Sigmoid colon (tissue), 6 donors: ENCODE measurements at regions not wholly inside any gene's neighbourhood (a gene's known extent, or its start where the extent isn't known, plus 50 kb on each side); places are given as distances from the start of the nearest gene placed in this dataset.

Experiments used
- DNase-seq: peaks from one replicate; pipeline ENCODE4 v3.0.0-alpha.2; 2019
- H3K27ac ChIP-seq, 4 donors: fragments of 200-600 bp; sonication (generic); one replicate each; pipeline ENCODE4 v1.5.1; 2016 to 2019; ENCODE audit warnings: mild to moderate bottlenecking in 1 of 4
- H3K27me3 ChIP-seq, 3 donors: fragments of 200-600 bp; sonication (generic); one replicate each; pipeline ENCODE4 v1.5.1; 2019; ENCODE audit warnings: mild to moderate bottlenecking in 1 of 3
- H3K36me3 ChIP-seq, 4 donors: fragments of 200-600 bp; sonication (generic); one replicate each; pipeline ENCODE4 v1.5.1; 2016 to 2019
- H3K4me1 ChIP-seq, 4 donors: fragments of 200-600 bp; sonication (generic); one replicate each; pipeline ENCODE4 v1.5.1; 2017 to 2019
- H3K4me3 ChIP-seq, 4 donors: fragments of 200-600 bp; sonication (generic); one replicate each; pipeline ENCODE4 v1.5.1; 2017 to 2019; ENCODE audit warnings: mild to moderate bottlenecking in 2 of 4, moderate library complexity in 1 of 4
- H3K9me3 ChIP-seq, 4 donors: fragments of 200-600 bp in 3 of 4; sonication (generic) in 3 of 4; one replicate each; pipeline versions ENCODE4 v1.5.1 to v1.6.1; 2013 to 2019
- EP300 ChIP-seq, 4 donors: sonication (generic); formaldehyde crosslinking; IDR thresholded peaks; one replicate each; pipeline ENCODE4 v1.6.1; 2017; ENCODE audit warnings: antibody characterized with exemption in 4 of 4
- POLR2A ChIP-seq, 2 donors: fragments of 450-650 bp; IDR thresholded peaks; one replicate each; pipeline ENCODE4 v1.6.1; 2016; ENCODE audit warnings: antibody characterized with exemption in 2 of 2, mild to moderate bottlenecking in 2 of 2, moderate library complexity in 2 of 2
- POLR2AphosphoS5 ChIP-seq, 4 donors: sonication (generic); formaldehyde crosslinking; IDR thresholded peaks; one replicate each; pipeline ENCODE4 v1.6.1; 2017; ENCODE audit warnings: antibody characterized with exemption in 4 of 4
- WGBS, 2 donors: extraction: QIAGEN DNeasy Blood & Tissue Kit; methylation state at CpG; one replicate each; pipeline ENCODE4 v1.1.7; 2013; 5-methylcytosine and 5-hydroxymethylcytosine counted together
- intact Hi-C: fragments of 100-400 bp; cut with DNase I; formaldehyde crosslinking; loops from one replicate; pipeline ENCODE4 v1.15.1; 2023
- TF ChIP-seq, protein P1 (sequence below), 4 experiments: fragments of 450-650 bp in 3 of 4; fragments of 200-600 bp in 1 of 4; IDR thresholded peaks; one replicate each; pipeline ENCODE4 v1.5.1; 2016 to 2019; ENCODE audit warnings: antibody characterized with exemption in 4 of 4, mild to moderate bottlenecking in 3 of 4, moderate library complexity in 2 of 4
- donor health status: healthy with polysubstance abuse.
- donor health status: healthy.

DNA sequence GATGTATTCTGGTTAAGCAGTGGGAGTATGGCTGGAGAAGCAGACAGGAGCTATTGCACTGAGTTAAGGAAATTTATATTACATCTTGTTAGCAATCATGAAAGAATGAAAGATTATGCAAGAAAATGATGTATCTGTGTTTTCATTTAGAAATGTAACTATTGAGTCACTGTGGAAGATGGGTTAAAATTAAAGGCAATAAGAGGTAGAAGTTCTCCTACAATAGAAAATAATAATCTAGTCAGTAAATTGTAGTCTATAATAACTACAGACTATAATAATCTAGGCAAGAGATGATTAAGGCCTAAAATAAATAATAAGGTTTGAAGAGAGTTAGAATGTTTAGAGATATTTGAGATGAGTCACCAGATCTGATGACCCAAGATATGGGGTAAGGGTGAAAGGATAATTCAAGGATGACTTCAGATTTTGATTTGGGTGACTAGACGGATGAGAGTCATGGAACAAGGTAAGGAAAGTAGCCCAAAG, 371.9 kb upstream of the KCNH7 start:
- Histone ChIP-seq H3K27me3 (no peaks in the 10 kb centered on the region), H3K4me1 (no peaks in the 10 kb centered on the region), H3K4me3 (no peak overlapping the region), H3K9me3 (no peaks in the 10 kb centered on the region), H3K27ac (no peak overlapping the region), H3K36me3 (no peaks in the 10 kb centered on the region)
- no peak for TF ChIP-seq POLR2AphosphoS5 (IDR thresholded peaks at IDR 0.05)
- no peak for TF ChIP-seq EP300 (IDR thresholded peaks at IDR 0.05)
- TF ChIP-seq POLR2A (IDR thresholded peaks at IDR 0.05) = no peak
- TF ChIP-seq, protein P1, sequence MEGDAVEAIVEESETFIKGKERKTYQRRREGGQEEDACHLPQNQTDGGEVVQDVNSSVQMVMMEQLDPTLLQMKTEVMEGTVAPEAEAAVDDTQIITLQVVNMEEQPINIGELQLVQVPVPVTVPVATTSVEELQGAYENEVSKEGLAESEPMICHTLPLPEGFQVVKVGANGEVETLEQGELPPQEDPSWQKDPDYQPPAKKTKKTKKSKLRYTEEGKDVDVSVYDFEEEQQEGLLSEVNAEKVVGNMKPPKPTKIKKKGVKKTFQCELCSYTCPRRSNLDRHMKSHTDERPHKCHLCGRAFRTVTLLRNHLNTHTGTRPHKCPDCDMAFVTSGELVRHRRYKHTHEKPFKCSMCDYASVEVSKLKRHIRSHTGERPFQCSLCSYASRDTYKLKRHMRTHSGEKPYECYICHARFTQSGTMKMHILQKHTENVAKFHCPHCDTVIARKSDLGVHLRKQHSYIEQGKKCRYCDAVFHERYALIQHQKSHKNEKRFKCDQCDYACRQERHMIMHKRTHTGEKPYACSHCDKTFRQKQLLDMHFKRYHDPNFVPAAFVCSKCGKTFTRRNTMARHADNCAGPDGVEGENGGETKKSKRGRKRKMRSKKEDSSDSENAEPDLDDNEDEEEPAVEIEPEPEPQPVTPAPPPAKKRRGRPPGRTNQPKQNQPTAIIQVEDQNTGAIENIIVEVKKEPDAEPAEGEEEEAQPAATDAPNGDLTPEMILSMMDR (IDR thresholded peaks at IDR 0.05) = no peak
- DNase-seq = no peak
- 73 to 88% methylated on average over 1 of the region's 1 CpG for WGBS, 2 donors
- intact Hi-C loops = no loop called here

DNA sequence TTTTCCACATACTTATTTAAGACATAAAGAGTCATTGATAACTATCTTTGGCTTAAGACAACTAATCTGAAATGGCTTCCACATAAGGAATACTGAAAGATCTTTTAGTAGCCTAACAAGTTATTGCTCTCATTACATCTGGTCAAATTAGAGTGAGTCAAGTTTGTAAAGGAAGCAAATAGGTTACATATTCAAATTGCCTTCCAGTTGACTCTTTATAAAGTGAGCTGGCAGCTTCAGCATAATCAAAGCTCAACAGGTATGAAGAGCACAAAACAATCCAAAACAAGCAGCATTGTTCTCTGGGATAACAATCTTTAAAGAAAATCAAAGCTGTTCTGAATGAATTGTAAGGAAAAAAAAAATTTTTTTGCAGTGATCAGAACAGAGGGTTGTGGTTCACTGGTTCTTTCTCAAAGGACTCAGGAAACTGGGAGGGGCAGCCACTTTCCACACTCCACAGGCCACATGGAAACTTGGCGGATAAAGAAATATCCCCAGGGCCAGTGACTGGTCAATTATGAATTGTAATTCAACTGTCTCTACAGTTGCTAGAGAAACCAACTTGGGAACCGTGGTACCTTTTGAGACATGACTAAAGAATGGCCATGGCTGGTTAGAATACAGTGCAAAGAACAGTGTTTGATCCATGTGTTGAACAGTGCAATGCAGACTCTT, 369.3 kb upstream of the KCNH7 start:
- Histone ChIP-seq H3K9me3 (no peaks in the 10 kb centered on the region), H3K36me3 (no peaks in the 10 kb centered on the region), H3K4me1 (no peaks in the 10 kb centered on the region), H3K27ac (no peak overlapping the region), H3K4me3 (no peak overlapping the region), H3K27me3 (no peaks in the 10 kb centered on the region)
- 64 to 80% methylated on average over 2 of the region's 2 CpGs for WGBS, 2 donors
- intact Hi-C loops = no loop called here
- TF ChIP-seq POLR2A (IDR thresholded peaks at IDR 0.05) (no peak), POLR2AphosphoS5 (IDR thresholded peaks at IDR 0.05) (no peak)
- TF ChIP-seq, protein P1 (IDR thresholded peaks at IDR 0.05) = no peak
- DNase-seq = no peak

DNA sequence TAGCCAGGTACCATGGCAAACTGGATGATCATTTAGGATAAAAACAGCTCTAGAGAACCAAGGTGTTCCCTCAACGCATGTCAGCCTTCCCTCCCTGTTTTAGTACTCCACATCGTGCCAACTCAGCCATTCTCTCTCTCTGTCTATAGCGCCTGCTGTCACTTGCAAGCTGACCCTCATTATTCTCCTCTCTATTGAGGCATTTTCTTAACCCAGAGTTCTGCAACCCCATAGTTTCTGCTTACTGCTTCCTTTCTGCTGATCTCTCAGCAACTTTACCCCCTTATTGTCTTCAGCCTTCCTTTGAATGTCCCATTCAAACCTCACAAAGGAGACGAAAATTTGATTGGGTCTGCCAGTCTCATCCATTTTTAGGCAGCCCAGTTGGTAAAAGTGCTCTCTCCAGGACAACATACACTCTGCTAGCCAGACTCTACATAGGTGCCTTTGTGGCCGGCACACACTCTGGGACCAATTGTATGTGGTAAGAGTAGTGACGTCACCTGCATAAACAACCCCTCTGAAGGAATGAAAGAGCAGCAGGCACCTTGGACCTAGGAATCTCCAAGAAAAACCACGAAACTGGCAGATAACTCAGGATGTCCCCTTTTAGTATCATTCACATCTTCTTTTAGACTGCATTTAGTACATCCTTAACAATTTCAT, 367.2 kb upstream of the KCNH7 start:
- WGBS, 2 donors = 66 to 75% methylated on average over 7 of the region's 7 CpGs
- H3K36me3 ChIP-seq = no peaks in the 10 kb centered on the region
- TF ChIP-seq EP300 (IDR thresholded peaks at IDR 0.05) = no peak
- TF ChIP-seq, protein P1 (IDR thresholded peaks at IDR 0.05) = no peak
- no peak for TF ChIP-seq POLR2AphosphoS5 (IDR thresholded peaks at IDR 0.05)
- no peak for TF ChIP-seq POLR2A (IDR thresholded peaks at IDR 0.05)
- no peaks in the 10 kb centered on the region for H3K4me1 ChIP-seq
- no peaks in the 10 kb centered on the region for H3K27me3 ChIP-seq
- intact Hi-C loops = no loop called here
- no peak overlapping the region for H3K4me3 ChIP-seq
- no peak for DNase-seq
- H3K9me3 ChIP-seq = no peaks in the 10 kb centered on the region
- H3K27ac ChIP-seq = no peak overlapping the region

DNA sequence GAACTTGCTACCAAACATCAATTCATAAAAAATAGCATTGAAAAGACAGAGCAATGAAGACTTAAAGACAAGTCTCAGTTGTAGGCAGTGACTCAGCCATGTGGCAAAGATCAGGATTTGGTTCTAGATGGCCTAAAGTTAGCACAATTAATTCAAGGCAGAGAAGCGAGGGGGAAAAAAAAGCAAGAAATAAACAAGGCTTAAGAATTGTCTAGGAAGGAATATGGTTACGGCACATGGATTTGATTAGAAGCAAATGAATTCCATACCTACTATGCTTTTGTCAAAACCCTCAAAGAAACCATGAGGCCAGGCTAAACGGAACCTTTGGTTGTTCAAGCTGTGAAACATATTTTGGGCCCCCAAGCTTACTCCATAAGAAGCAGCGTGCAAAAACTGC, 362.2 kb upstream of the KCNH7 start:
- WGBS, 2 donors = 87 to 90% methylated on average over 4 of the region's 4 CpGs
- no peak for TF ChIP-seq POLR2A (IDR thresholded peaks at IDR 0.05)
- no peak for TF ChIP-seq EP300 (IDR thresholded peaks at IDR 0.05)
- no peak for TF ChIP-seq POLR2AphosphoS5 (IDR thresholded peaks at IDR 0.05)
- TF ChIP-seq, protein P1 (IDR thresholded peaks at IDR 0.05) = no peak
- no peak for DNase-seq
- H3K4me1 ChIP-seq = no peaks in the 10 kb centered on the region
- H3K27ac ChIP-seq = no peak overlapping the region
- no peak overlapping the region for H3K4me3 ChIP-seq
- no peaks in the 10 kb centered on the region for H3K27me3 ChIP-seq
- no peaks in the 10 kb centered on the region for H3K36me3 ChIP-seq
- intact Hi-C loops = no loop called here
- H3K9me3 ChIP-seq = peaks cover 0 to 4% (median 0%) of the 10 kb centered on the region in 4 donors
